A673 (cell line): ENCODE measurements at regions not wholly inside any gene's neighbourhood (a gene's known extent, or its start where the extent isn't known, plus 50 kb on each side); places are given as distances from the start of the nearest gene placed in this dataset.
"Not testable (repeated sequence)": the region's sequence is repeated elsewhere in the genome, so short reads cannot be mapped to it uniquely, and the experiment has no call there.

Source experiments
- BruUV-seq: library from RNA; stranded (reverse); fragments of 400-500 nt; replicated peaks from 2 replicates; lab custom pipeline; 2021; lab: Mats Ljungman, UMichigan
- CTCF ChIA-PET: fragments of 300-600 bp; sonication (Branson Sonifier 250); formaldehyde crosslinking; loops from one replicate; lab custom pipeline; 2022; ENCODE audit warnings: antibody characterized with exemption; lab: Charles Lee
- POLR2A ChIA-PET: fragments of 300-600 bp; sonication (Branson Sonifier 250); formaldehyde crosslinking; loops from one replicate; lab custom pipeline; 2022; ENCODE audit warnings: antibody characterized with exemption; ENCODE audit not compliant: low non-redundant PET; lab: Charles Lee
- DNase-seq: peaks from one replicate; pipeline ENCODE4 v3.0.0-alpha.2; 2015; ENCODE audit warnings: low spot score
- H3K27ac ChIP-seq: fragments of 200-600 bp; sonication (generic); 2 replicates; pipeline ENCODE4 v1.5.1; 2016; ENCODE audit warnings: mixed run types, low read depth, mild to moderate bottlenecking, mixed read lengths, antibody characterized with exemption, low read length; ENCODE audit not compliant: poor library complexity, severe bottlenecking
- H3K27me3 ChIP-seq: fragments of 200-600 bp; sonication (generic); replicated peaks from 2 replicates; pipeline ENCODE4 v1.6.1; 2017; ENCODE audit warnings: mixed run types, low read depth, mild to moderate bottlenecking, mixed read lengths, antibody characterized with exemption, low read length; ENCODE audit not compliant: insufficient read depth, poor library complexity
- H3K36me3 ChIP-seq: fragments of 200-600 bp; sonication (generic); 2 replicates; pipeline ENCODE4 v1.6.1; 2016; ENCODE audit warnings: mixed run types, mild to moderate bottlenecking, mixed read lengths, antibody characterized with exemption, low read length; ENCODE audit not compliant: insufficient read depth, poor library complexity, severe bottlenecking
- H3K4me1 ChIP-seq: fragments of 200-600 bp; sonication (generic); 2 replicates; pipeline ENCODE4 v1.6.1; 2017; ENCODE audit warnings: mixed run types, mild to moderate bottlenecking, mixed read lengths, antibody characterized with exemption, low read length; ENCODE audit not compliant: insufficient read depth, poor library complexity, severe bottlenecking
- H3K4me3 ChIP-seq: fragments of 200-600 bp; sonication (generic); 2 replicates; pipeline ENCODE4 v1.5.1; 2016; ENCODE audit warnings: low read depth, mixed run types, mild to moderate bottlenecking, mixed read lengths, low read length; ENCODE audit not compliant: poor library complexity, severe bottlenecking
- H3K9me3 ChIP-seq: fragments of 200-600 bp; sonication (generic); 2 replicates; pipeline ENCODE4 v1.6.1; 2016; ENCODE audit warnings: mixed run types, low read depth, mild to moderate bottlenecking, mixed read lengths, antibody characterized with exemption, low read length; ENCODE audit not compliant: poor library complexity, severe bottlenecking
- CTCF ChIP-seq: fragments of 300-800, 200-600 bp; sonication (generic); conservative IDR thresholded peaks from 2 replicates; pipeline ENCODE4 v1.5.1; 2017; ENCODE audit warnings: low read depth, mild to moderate bottlenecking, antibody characterized with exemption, low read length, moderate library complexity, mixed read lengths
- EZH2 ChIP-seq: fragments of 200-600 bp; sonication (generic); IDR thresholded peaks from 2 replicates; pipeline ENCODE4 v1.6.1; 2017; ENCODE audit warnings: borderline replicate concordance, low read depth, mild to moderate bottlenecking, mixed read lengths, antibody characterized with exemption, low read length; ENCODE audit not compliant: poor library complexity, severe bottlenecking
- intact Hi-C: fragments of 100-400 bp; cut with micrococcal nuclease; formaldehyde crosslinking; loops from one replicate; pipeline ENCODE4 v1.10.0; 2022; ENCODE audit not compliant: unreplicated experiment

GRCh38 chr2:239731998-239732665 lies 293.0 kb downstream of the NDUFA10 start:
- Histone ChIP-seq H3K36me3 (no peaks in the 10 kb centered on the region), H3K4me1 (no peaks in the 10 kb centered on the region), H3K27ac (no peak overlapping the region), H3K9me3 (no peaks in the 10 kb centered on the region), H3K27me3 (peaks cover 8% of the 10 kb centered on the region), H3K4me3 (no peak overlapping the region)
- no TSS peak for BruUV-seq
- no peak for TF ChIP-seq CTCF
- TF ChIP-seq EZH2, result no peak
- no peak for DNase-seq
- intact Hi-C loops, result no loop called here
- POLR2A ChIA-PET, result no interaction called here
- CTCF ChIA-PET, result no interaction called here

GRCh38 chr2:239731422-239731821 lies 293.7 kb downstream of the NDUFA10 start:
- Histone ChIP-seq H3K36me3 (no peaks in the 10 kb centered on the region), H3K4me3 (no peak overlapping the region), H3K27me3 (peaks cover 8% of the 10 kb centered on the region), H3K9me3 (no peaks in the 10 kb centered on the region), H3K27ac (no peak overlapping the region), H3K4me1 (no peaks in the 10 kb centered on the region)
- TF ChIP-seq CTCF, result no peak
- TF ChIP-seq EZH2, result no peak
- ChIA-PET POLR2A (no interaction called here), CTCF (no interaction called here)
- DNase-seq, result no peak
- BruUV-seq, result no TSS peak
- intact Hi-C loops, result no loop called here

- TF ChIP-seq CTCF (no peak), EZH2 (no peak)
- peaks cover 8% of the 10 kb centered on the region for H3K27me3 ChIP-seq
- POLR2A ChIA-PET, result no interaction called here
- no peak overlapping the region for H3K27ac ChIP-seq
- H3K9me3 ChIP-seq, result no peaks in the 10 kb centered on the region
- H3K4me3 ChIP-seq, result no peak overlapping the region
- intact Hi-C loops, result no loop called here
- no peak for DNase-seq
- no TSS peak for BruUV-seq
- no peaks in the 10 kb centered on the region for H3K36me3 ChIP-seq
- CTCF ChIA-PET, result no interaction called here
- no peaks in the 10 kb centered on the region for H3K4me1 ChIP-seq
Measured at GRCh38 chr2:239730897-239731296, 294.2 kb downstream of the NDUFA10 start.

- H3K9me3 ChIP-seq, intact Hi-C loops, H3K36me3 ChIP-seq, H3K4me3 ChIP-seq, POLR2A ChIA-PET, DNase-seq, H3K4me1 ChIP-seq, H3K27me3 ChIP-seq, CTCF ChIA-PET, H3K27ac ChIP-seq, BruUV-seq: not testable (repeated sequence)
Measured at GRCh38 chr2:239730567-239730882, 294.6 kb downstream of the NDUFA10 start.
